Gastrocnemius medialis (tissue), 4 donors: ENCODE measurements at regions not wholly inside any gene's neighbourhood (a gene's known extent, or its start where the extent isn't known, plus 50 kb on each side); places are given as distances from the start of the nearest gene placed in this dataset.

ENCODE experiments used
- CTCF ChIP-seq, 5 experiments: fragments of 450-650 bp in 3 of 5; fragments of 200-600 bp in 2 of 5; sonication (generic) in 2 of 5; IDR thresholded peaks in 4 of 5; conservative IDR thresholded peaks in 1 of 5; 1 replicate in 4 of 5; 2 replicates in 1 of 5; pipeline ENCODE4 v1.5.1; 2016 to 2019; ENCODE audit warnings: antibody characterized with exemption in 5 of 5, mild to moderate bottlenecking in 3 of 5, moderate library complexity in 3 of 5
- POLR2A ChIP-seq, 2 donors: fragments of 450-650 bp; IDR thresholded peaks; one replicate each; pipeline ENCODE4 v1.6.1; 2017; ENCODE audit warnings: antibody characterized with exemption in 2 of 2, mild to moderate bottlenecking in 2 of 2, moderate library complexity in 2 of 2

GRCh38 chr4:137647375-137647774 lies 115.1 kb upstream of the PCDH18 start:
- TF ChIP-seq CTCF (IDR thresholded peaks at IDR 0.05 in 4 of 5, conservative IDR thresholded peaks at IDR 0.05 in 1 of 5) (no peak), POLR2A (IDR thresholded peaks at IDR 0.05) (no peak)
